Activated CD4-positive, alpha-beta T cell treated with anti-CD3 and anti-CD28 coated beads, Interleukin-2, Interleukin-4, amounts not matched to agents 100 ng/mL and 50 ng/mL, durations not matched to agents 16 hours and 8 hours (primary cell): ENCODE measurements at regions not wholly inside any gene's neighbourhood (a gene's known extent, or its start where the extent isn't known, plus 50 kb on each side); places are given as distances from the start of the nearest gene placed in this dataset.
"Not testable (repeated sequence)": the region's sequence is repeated elsewhere in the genome, so short reads cannot be mapped to it uniquely, and the experiment has no call there.

Source experiments
- DNase-seq: peaks from one replicate; pipeline ENCODE4 v3.0.0-alpha.2; 2020; ENCODE audit warnings: low spot score

DNA sequence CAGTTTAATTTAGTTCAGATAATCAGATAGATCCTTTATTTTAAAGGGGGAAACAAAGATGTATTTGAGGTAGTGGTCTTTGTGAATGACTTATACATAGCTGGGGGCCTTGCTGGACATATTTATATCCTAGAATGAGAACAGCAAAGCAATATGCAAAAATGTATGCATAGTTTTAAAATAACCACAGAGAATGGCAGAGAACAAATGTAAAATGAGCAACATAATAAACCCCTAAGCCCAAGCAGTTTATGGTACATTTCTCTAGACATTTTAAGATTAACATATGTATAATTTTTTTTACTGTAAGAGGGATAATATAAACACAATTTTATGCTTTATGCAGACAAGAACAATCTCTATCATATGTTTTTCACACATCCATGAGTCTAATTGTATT, 434.2 kb upstream of the SMIM31 start:
- no peak for DNase-seq

DNA sequence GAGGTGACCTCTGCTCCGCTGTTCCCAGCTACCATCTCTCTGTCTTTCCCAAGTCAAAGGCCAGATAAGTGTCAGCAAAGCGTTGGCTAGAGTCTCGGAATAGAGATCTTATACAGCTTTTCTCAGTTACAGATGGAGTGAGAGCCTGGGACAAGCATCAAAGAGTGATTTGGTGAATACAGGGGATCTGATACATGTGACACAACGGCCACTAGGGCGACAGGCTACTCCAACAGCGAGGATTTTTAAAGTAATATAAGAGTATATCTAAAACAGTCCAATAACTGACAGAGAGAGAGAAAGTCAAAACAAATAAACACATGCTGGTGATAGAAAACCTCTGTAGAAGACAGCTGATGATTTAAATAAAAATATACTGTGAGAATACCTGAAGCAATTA, 433.1 kb upstream of the SMIM31 start:
- no peak for DNase-seq

DNA sequence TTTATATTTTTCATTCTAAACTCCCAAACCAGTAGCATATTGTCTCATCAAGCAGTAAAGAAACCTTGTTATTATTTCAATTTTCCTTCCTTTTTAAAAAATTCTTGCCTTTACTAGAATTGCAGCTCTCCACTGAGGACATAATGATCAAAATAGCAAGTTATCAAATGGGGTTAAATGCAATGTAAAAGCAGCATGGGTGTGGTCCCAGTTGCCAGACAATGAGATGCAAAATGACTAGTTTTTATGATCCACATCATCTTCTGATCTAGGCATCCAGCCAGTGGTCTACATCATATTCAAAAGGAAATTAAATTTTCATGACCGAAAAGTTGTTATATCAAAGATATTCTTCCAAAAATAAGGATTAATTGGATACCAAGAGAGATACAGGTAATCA, 427.9 kb upstream of the SMIM31 start:
- no peak for DNase-seq

DNA sequence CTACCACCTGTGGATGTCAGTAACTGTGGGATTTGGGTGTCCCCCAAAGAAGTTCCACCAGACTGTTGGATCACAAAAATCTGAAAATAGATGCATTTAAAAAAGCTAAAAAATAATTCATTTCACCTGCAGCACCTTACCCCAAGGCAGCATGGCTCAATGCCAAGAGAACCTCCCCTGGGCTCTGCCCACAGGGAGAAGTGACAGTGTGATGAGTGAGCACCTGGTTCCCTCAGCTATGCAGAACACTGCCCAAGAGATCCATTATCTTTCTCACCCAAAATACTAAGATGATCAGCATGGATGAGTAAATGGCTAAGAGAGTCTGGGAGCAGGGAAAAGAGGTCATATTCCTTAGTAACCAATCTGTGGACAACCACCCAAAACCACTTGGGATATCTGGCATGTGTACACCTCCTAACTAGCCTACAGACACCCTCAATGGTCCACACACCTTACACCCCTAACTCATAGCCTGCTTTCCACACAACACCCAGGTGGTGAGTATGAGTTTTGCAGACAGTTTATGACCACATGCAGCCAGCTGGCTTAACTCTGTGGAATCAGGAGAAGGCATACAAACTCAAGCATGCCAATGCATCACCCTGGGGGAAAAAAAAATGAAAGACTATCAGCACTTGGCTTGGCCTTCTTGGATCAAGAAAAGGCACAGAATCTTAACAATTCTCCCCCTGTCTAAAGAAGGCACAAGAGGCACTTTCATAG, 416.5 kb upstream of the SMIM31 start:
- no peak for DNase-seq

DNA sequence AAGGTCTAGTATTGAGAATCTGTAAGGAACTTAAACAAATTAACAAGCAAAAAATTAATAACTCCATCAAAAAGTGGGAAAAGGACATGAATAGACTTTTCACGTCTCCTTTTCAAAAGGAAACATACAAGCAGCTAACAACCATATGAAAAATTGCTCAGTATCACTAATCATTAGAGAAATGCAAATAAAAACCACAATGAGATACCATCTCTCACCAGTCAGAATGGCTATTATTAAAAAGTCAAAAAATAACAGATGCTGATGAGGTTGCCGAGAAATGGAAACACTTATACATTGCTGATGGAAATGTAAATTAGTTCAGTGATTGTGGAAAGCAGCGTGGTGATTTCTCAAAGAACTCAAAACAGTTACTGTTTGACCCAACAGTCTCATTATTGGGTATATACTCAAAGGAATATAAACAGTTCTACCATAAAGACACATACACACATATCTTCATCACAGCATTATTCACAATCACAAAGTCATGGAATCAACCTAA, 410.4 kb upstream of the SMIM31 start:
- DNase-seq = no peak

DNA sequence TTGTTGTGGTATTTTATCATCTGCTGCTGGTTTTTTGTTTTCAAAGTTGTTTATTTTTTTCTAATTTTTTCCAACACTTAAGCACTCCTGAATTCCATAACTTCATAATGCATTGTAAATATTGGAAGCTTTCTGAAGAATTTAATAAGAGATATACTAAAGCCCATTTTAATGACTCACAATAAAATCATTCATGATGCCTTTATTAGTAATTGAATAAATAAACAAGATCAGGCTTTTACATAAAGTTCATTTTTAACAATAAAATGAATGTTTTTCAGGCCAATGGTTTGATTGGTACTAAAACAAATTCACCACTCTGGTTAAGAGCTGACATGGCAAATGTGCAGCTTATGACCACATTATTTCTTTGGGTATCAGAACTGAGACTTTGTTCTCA, 408.2 kb upstream of the SMIM31 start:
- DNase-seq = no peak

DNA sequence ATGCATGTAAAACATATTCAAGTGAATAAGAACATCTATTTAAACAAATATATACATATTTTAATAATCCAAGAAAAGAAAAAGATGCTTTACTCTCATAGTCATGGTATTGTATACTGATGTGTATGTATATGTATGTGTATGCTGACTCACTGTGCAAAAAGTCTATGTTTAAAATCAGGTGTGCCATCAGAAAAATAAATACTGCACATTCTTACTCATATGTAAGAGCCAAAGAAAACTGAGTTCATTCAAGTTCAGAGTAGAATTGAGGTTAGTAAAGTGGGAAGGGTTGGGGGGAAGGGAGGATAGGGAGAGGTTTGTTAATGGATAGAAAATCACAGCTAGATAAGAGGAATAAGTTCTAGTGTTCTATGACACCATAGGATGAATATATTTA, 403.9 kb upstream of the SMIM31 start:
- DNase-seq = no peak

DNA sequence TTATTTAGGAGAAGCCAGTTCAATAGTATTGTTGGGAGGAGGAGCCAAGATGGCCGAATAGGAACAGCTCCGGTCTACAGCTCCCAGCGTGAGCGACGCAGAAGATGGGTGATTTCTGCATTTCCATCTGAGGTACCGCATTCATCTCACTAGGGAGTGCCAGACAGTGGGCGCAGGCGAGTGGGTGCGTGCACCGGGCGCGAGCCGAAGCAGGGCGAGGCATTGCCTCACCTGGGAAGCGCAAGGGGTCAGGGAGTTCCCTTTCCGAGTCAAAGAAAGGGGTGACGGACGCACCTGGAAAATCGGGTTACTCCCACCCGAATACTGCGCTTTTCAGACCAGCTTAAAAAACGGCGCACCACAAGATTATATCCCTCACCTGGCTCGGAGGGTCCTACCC, 403.2 kb upstream of the SMIM31 start:
- DNase-seq = not testable (repeated sequence)

DNA sequence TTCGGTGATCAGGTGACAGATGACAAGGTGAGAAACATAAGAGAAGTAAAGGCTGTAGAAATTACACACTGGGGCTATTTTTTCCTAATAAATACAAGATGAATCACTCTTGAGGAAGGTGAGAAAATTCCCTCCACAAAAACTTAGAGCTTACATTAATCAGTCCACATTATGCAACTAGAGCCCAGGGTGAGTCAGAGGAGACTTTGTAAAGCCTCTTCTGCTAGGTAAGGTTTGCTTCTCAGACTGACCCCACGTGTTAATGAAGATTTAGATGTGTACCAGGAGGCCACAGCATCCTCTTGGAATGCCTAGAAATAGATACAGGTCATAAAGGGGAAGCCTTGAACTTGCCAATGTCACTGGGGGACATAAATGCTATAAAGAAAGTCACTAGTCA, 396.0 kb upstream of the SMIM31 start:
- DNase-seq = no peak

DNA sequence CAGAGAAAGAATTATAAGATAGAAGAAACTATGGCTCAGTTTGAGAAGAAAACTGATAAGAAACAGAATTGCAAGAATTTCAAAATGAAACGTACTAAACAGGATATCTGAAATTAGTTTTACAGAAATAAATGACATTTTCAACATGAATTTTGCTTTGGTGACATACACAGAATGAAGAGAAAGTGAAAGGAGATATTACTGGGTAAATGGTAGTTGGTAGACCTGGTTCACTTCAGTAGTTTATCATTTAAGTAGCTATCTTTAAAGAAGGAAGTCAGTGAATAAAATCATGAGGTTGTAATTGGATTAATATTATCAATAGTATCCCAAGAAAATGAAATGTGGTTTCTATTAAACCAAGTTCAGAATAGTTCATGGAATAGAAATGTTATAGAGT, 395.5 kb upstream of the SMIM31 start:
- no peak for DNase-seq

DNA sequence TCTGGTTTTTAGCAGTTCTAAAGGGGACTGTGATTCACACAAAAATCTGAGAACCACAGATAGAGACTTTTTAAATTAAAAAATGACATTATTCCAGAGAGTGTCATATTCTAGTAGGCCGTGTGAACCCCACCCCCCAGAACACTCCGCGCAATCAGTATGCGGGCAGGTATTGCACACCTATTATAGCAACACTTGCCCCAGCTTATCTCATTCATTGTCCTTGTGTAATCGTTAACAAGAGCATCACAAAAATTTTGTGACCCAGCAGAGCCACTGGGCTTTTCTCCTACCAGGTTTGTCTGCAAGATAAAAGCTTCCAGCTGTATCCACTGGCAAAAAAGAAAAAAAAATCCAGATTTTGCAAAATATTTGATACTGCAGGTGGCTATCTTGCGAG, 394.1 kb upstream of the SMIM31 start:
- DNase-seq = no peak

DNA sequence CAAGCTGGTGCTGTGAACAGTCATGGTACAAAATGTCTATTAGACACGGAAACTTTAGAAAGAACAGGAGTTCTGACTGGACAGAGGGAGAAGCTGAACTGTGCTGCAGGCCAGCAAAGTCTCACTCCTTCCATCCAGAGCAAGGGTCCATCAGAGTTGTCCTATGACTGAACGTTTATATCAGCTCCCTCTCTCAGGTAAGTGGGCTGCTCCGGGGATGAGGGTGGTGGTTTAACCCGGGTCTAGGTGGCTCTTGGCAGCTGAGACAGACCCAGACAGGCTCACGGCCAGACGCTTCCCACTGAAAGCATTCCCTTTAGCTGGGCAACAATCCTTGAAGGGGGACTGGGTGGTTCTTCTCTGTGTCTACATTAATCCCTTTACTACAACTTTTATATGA, 385.0 kb upstream of the SMIM31 start:
- DNase-seq = no peak

DNA sequence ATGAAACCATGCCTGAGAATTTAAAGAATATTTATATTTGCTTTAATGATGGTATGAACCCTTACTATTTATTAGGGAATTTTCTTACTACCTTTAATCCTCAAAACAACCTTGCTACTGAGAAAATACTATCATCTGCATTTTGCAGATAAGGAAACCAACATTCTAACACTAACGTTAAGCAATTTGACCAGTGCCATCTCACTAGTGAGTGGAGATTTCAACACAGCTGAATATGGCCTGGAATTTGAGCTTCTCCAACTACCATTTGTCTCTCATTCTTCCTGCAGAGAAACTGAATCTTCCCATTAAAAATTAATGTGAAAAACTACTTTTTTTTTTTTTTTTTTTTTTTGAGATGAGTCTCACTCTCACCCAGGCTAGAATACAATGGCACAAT, 380.9 kb upstream of the SMIM31 start:
- no peak for DNase-seq

DNA sequence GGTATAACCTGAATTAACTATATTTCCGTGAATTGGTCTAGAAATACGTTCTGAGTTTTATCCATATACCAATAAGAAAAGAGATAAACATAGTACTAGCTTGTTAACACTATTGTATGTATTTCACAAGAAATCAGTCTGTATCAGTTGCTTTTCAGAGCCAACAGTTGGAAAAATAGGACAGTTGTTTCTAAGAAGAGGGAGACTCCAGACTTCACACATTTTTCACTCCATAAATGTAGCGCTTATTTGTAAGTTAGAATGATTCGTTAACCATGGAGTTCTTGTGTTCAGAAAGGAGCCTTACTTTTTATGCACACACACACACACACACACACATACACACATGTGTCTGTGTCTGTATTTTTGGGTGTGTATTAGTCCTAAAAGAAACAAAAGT, 376.7 kb upstream of the SMIM31 start:
- DNase-seq = no peak

DNA sequence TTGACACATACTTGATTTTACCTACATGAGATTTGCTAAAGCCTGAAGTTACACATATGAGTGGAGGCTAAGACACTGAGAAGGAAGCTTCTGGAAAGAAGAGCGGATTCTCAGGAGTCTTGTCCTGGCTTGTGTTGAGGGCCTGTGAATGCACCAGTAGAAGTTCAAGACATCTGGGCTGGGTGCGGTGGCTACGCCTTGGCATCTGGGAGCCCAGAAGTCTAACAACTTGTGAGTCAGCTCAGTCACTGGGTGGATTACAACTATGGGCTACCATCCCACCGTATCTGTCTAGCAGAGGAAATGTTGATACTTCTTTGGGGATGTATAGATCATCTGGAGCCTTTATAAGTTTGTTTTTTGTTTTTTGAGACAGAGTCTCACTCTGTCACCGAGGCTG, 375.6 kb upstream of the SMIM31 start:
- DNase-seq = no peak

DNA sequence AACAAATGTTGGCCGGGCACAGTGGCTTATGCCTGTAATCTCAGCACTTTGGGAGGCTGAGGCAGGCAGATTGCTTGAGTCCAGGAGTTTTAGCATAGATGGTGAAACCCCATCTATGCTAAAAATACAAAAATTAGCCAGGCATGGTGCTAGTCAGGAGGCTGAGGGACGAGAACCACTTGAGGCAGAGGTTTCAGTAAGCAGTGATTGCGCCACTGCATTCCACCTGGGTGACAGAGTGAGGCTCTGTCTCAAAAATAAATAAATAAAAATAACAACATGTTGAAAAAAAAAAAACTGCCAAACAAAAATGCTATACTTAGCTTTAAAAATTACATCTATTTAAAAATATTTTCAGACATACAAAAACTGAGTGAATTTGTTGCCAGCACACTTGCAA, 374.2 kb upstream of the SMIM31 start:
- DNase-seq = no peak

DNA sequence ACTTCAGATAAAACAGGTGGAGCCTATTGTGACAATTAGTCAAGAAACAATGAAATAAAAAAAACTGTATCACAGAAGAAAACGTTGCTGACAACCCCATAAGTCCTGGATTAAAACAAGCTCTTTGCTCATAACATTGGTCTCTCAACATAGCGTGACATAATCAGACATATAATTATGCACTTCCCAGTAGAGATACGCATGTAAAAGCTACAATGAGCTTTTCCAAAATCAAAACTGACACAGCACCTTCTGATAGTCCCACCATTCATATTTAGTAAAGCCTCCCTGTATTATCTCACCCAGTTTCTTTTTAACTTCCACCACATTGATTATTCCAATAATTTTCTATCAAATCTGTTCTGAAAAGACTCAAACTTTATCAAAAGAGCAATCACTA, 372.1 kb upstream of the SMIM31 start:
- no peak for DNase-seq

DNA sequence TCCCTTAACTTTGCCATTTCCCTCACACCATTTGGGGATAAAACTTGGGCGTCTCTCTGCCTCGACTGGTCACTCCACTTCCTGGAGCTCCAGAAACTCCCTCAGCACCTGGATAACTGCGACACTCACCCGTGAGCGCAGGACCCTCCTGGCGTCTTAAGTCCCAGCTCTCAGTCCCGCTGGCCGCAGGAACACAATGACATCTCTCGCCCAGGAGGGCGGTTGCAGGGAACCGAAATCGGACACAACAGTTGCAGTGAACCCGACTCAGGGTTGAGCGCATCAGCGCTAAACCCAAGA, 370.9 kb upstream of the SMIM31 start:
- DNase-seq = no peak

DNA sequence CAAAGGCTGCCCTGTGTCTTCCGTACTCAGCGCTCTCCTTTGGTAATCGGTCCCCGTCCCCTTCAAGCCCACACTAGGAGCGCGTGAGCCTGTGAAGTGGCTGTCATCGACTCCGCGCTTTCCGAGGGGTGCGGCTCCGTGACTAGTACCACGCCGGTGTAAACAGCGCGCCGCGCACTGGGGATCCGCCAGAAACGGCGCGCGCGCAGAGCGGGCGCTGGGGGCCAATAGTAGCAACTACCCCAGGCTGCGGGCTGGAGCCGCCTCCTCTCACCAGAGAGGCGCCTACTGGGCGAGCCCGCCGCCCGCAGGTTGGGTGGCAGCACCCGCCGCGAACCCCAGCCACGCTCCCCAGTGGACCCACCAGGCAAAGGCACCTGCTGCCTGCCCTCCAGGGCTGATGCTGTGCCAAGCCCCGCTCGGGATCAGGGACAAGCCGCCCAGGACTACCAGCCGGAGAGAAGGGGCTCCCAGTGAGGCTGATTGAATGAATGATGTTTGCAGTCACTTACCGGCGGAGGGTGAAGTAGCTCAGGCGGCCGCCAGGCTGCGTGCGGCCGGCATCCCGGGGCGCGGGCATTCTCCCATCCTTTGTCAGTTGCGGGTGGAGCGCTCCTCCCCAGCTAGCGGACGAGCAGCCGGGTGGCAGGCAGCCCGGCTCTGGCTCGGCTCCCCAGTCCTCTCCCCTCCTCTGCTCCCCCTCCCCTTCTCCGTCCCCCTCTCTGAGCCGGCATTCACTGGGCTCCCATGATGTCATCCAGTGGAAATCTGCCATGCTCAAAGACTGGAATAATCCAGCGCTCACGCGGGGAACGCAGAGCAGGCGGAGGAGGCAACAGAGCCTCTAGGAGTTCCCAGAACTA, 370.3 kb upstream of the SMIM31 start:
- no peak for DNase-seq

DNA sequence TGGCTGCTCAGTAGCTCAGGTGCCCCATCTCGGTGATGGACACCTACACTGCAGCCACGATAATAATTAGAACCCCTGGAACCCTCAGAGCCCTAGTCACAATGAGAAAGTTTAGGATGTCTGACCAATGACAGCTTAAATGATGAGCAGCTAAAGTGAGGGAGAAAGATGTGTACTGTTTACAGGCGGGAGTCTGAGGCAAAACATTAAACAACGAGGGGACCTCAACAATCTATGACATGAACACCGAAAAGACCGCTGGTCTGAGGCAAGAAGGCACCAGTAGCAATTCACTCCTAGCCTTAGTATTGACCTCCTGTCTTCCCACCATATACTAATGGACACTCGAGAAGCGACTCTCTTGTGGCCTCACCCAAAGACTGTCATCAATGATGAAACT, 369.5 kb upstream of the SMIM31 start:
- DNase-seq = no peak

DNA sequence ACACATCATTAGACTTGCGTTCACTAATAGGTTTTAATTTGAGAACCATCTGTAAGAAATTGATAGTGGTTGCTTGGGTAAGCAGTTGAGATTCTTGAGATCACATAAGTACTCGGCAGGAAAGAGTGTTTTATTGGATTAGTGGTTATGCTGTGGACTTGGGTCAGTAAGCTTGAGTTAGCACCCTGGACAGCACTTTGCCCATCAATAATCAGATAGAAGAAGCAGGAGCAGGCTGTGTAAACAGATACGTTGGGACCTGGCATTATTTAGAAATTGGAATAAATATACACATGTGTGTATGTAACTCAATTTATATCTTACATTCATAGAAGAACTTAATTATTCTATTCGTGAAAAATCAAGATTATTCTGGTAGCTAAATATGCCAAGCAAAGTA, 357.5 kb upstream of the SMIM31 start:
- DNase-seq = no peak

DNA sequence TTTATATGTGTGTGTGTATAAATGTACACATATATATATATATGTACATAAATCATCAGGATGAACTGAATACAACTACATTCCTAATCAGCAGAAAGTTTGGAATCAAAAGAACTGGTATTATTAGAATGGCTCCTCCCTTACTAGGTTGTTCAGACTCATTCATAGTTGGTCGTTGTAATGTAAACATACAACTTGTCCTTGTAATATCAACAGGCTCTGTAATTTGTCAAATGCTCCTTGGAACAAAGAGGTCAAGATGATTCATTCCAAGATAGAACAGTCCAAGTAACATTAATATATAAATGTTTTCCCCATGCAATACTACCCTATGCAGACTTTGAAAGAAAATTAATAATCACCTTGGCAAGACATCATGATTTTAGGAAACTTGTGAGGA, 351.4 kb upstream of the SMIM31 start:
- no peak for DNase-seq

DNA sequence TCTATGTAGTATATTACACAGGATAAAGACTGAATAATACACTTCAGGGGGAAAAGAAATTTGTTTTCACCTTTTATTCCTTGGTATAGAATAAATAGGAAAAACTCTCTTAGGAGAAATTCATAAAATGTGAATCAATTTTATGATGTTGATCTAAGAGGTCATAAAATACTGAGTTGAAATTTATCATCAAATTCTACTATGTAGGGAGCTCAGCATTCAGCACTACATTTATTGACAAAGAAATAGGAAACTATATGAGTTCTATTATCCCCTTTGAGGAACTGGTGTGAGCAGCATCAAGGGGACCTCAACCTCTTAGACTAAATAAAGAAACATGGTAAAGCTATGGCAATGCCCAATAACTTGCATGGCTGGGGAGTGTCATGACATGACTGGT, 348.2 kb upstream of the SMIM31 start:
- no peak for DNase-seq

DNA sequence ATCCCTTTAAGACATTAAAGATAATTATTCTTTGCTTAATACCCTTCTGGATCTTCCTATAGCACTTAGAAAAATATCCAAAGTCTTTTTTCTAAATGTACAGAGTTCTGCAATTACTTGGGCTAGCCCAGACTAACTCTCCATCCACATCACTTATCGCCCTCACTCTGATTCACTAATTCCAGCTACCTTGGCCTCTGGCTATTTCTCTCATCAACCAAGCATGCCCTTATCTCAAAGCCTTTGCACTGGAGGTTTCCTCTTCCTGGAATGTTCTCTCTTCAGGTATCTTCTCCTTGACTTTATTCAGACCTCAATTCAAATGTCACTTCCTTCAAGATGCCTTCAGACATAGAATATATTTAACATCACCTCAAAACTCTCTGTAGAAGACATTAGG, 345.1 kb upstream of the SMIM31 start:
- DNase-seq = no peak
